Hepatocyte (in vitro differentiated cells): ENCODE measurements at regions not wholly inside any gene's neighbourhood (a gene's known extent, or its start where the extent isn't known, plus 50 kb on each side); places are given as distances from the start of the nearest gene placed in this dataset.

Source experiments
- EZH2 ChIP-seq: fragments of 200-600 bp; sonication (generic); IDR thresholded peaks from 2 replicates; pipeline ENCODE4 v1.6.1; 2016; ENCODE audit warnings: antibody characterized with exemption, mild to moderate bottlenecking, borderline replicate concordance
- TF ChIP-seq, protein P1 (sequence below): fragments of 200-600 bp; sonication (generic); IDR thresholded peaks from 2 replicates; pipeline ENCODE4 v1.5.1; 2016; ENCODE audit warnings: antibody characterized with exemption, mild to moderate bottlenecking; ENCODE audit not compliant: poor library complexity

DNA sequence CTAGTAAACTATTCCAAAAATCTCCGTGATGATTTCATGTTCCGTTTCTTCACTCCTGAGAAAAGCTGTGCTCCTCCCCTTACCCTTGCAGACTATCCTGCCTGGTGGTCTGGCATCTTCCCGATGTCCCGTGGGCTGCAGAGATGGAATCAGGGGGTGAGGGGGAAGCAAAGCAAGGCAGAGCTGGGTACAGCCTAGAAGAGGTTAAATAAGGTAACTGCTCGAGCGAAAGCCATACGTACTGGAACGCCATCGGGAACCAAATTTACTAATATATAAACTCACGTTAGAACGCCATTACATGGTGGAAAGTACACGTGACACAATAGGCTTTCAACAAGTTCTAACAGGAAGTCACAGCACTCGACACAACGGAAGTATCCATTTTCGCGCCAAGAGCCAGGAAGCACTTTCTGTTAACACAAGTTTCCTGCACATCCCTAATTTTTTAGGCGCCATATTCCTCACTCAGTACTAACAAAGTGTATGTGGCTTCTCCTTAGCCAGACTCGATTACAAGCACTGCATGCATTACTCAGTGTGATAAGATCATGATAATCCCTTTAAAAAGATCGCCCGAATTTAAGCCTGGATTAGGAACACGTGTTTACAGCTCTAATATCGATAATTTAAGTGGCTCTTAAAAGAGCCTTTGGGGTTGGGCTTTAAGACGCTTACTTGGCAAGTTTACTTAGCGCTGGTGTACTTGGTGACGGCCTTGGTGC is 101.6 kb upstream of the PRSS16 start:
- TF ChIP-seq, protein P1, sequence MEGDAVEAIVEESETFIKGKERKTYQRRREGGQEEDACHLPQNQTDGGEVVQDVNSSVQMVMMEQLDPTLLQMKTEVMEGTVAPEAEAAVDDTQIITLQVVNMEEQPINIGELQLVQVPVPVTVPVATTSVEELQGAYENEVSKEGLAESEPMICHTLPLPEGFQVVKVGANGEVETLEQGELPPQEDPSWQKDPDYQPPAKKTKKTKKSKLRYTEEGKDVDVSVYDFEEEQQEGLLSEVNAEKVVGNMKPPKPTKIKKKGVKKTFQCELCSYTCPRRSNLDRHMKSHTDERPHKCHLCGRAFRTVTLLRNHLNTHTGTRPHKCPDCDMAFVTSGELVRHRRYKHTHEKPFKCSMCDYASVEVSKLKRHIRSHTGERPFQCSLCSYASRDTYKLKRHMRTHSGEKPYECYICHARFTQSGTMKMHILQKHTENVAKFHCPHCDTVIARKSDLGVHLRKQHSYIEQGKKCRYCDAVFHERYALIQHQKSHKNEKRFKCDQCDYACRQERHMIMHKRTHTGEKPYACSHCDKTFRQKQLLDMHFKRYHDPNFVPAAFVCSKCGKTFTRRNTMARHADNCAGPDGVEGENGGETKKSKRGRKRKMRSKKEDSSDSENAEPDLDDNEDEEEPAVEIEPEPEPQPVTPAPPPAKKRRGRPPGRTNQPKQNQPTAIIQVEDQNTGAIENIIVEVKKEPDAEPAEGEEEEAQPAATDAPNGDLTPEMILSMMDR = no peak
- TF ChIP-seq EZH2 = no peak
